Fibroblast of lung (primary cell): ENCODE measurements at regions not wholly inside any gene's neighbourhood (a gene's known extent, or its start where the extent isn't known, plus 50 kb on each side); places are given as distances from the start of the nearest gene placed in this dataset.

Experiments
- DNase-seq, 2 donors: peaks; one replicate each; pipeline versions ENCODE4 v3.0.0 to v3.0.0-alpha.2; 2010; ENCODE audit warnings: low read depth in 2 of 2
- H2AFZ ChIP-seq: 2 replicates; pipeline ENCODE4 v1.5.1; 2012; ENCODE audit warnings: low read length, control low read depth, inconsistent platforms
- H3K27ac ChIP-seq: 2 replicates; pipeline ENCODE4 v1.5.1; 2011; ENCODE audit warnings: low read length, control low read depth; ENCODE audit not compliant: insufficient read depth
- H3K27me3 ChIP-seq: 2 replicates; pipeline ENCODE4 v1.5.1; 2011; ENCODE audit warnings: mild to moderate bottlenecking, low read length; ENCODE audit not compliant: control insufficient read depth, insufficient read depth
- H3K36me3 ChIP-seq: 2 replicates; pipeline ENCODE4 v1.5.1; 2011; ENCODE audit warnings: low read length; ENCODE audit not compliant: control insufficient read depth, insufficient read depth
- H3K4me1 ChIP-seq: 2 replicates; pipeline ENCODE4 v1.5.1; 2011; ENCODE audit warnings: low read length; ENCODE audit not compliant: control insufficient read depth, insufficient read depth; ENCODE audit errors: extremely low read depth
- H3K4me2 ChIP-seq: 2 replicates; pipeline ENCODE4 v1.5.1; 2011; ENCODE audit warnings: low read length, control low read depth; ENCODE audit not compliant: insufficient read depth; ENCODE audit errors: extremely low read depth
- H3K4me3 ChIP-seq, 4 experiments: fragments of 200-600 bp in 1 of 4; sonication (generic) in 1 of 4; replicated peaks in 1 of 4; 2 replicates each; pipeline ENCODE4 v1.5.1; 2011 to 2016; ENCODE audit warnings: low read length in 4 of 4, low read depth in 3 of 4, mild to moderate bottlenecking in 3 of 4, control low read depth in 2 of 4, inconsistent platforms in 1 of 4, mixed read lengths in 1 of 4; ENCODE audit not compliant: insufficient read depth in 1 of 4; ENCODE audit errors: control extremely low read depth in 1 of 4
- H3K79me2 ChIP-seq: 2 replicates; pipeline ENCODE4 v1.5.1; 2012; ENCODE audit warnings: mild to moderate bottlenecking, low read length, inconsistent platforms; ENCODE audit not compliant: control insufficient read depth, insufficient read depth
- H3K9ac ChIP-seq: 2 replicates; pipeline ENCODE4 v1.5.1; 2011; ENCODE audit warnings: mild to moderate bottlenecking, low read length, control low read depth; ENCODE audit not compliant: insufficient read depth
- H3K9me3 ChIP-seq: 2 replicates; pipeline ENCODE4 v1.5.1; 2012; ENCODE audit warnings: low read depth, low read length; ENCODE audit not compliant: control insufficient read depth, insufficient read depth
- H4K20me1 ChIP-seq: 2 replicates; pipeline ENCODE4 v1.5.1; 2011; ENCODE audit warnings: low read length; ENCODE audit not compliant: control insufficient read depth, insufficient read depth; ENCODE audit errors: extremely low read depth
- CTCF ChIP-seq, 2 donors: IDR thresholded peaks in 1 of 2; conservative IDR thresholded peaks in 1 of 2; 1 replicate in 1 of 2; 2 replicates in 1 of 2; pipeline ENCODE4 v1.5.1; 2011 to 2012; ENCODE audit warnings: low read length in 2 of 2, control low read depth in 1 of 2, inconsistent platforms in 1 of 2, low read depth in 1 of 2, mild to moderate bottlenecking in 1 of 2
- EZH2 ChIP-seq: IDR thresholded peaks from 2 replicates; pipeline ENCODE4 v1.5.1; 2012; ENCODE audit warnings: low read length, control low read depth, mild to moderate bottlenecking; ENCODE audit errors: missing control alignments

- no peaks in the 10 kb centered on the region for H3K79me2 ChIP-seq
- H4K20me1 ChIP-seq: no peaks in the 10 kb centered on the region
- no peaks in the 10 kb centered on the region for H3K27me3 ChIP-seq
- H3K36me3 ChIP-seq: no peaks in the 10 kb centered on the region
- H3K27ac ChIP-seq: no peak overlapping the region
- no peak overlapping the region for H3K4me2 ChIP-seq
- no peaks in the 10 kb centered on the region for H3K9me3 ChIP-seq
- no peak for DNase-seq
- no peak for TF ChIP-seq CTCF (conservative IDR thresholded peaks at IDR 0.05 in 1 of 2, IDR thresholded peaks at IDR 0.05 in 1 of 2; ENCODE audit: low read depth in 1 of 2, low read length in 2 of 2)
- TF ChIP-seq EZH2: no peak
- no peak overlapping the region for H2AFZ ChIP-seq
- H3K4me3 ChIP-seq: no peak overlapping the region
- H3K4me1 ChIP-seq: no peaks in the 10 kb centered on the region
- H3K9ac ChIP-seq: no peak overlapping the region
These were observed 119.4 kb upstream of the LY86 start for GRCh38 chr6:6469074-6469473.

- H3K27ac ChIP-seq: no peak overlapping the region
- no peaks in the 10 kb centered on the region for H4K20me1 ChIP-seq
- TF ChIP-seq EZH2: no peak
- no peak for TF ChIP-seq CTCF (conservative IDR thresholded peaks at IDR 0.05 in 1 of 2, IDR thresholded peaks at IDR 0.05 in 1 of 2; ENCODE audit: low read depth in 1 of 2, low read length in 2 of 2)
These were observed 118.4 kb upstream of the LY86 start for GRCh38 chr6:6470123-6470522.

GRCh38 chr6:6471276-6471675 is 117.2 kb upstream of the LY86 start:
- Histone ChIP-seq H3K4me3 (no peak overlapping the region), H2AFZ (no peak overlapping the region), H3K9ac (no peak overlapping the region), H4K20me1 (no peaks in the 10 kb centered on the region), H3K79me2 (no peaks in the 10 kb centered on the region), H3K9me3 (no peaks in the 10 kb centered on the region), H3K27me3 (no peaks in the 10 kb centered on the region), H3K4me1 (no peaks in the 10 kb centered on the region), H3K4me2 (no peak overlapping the region), H3K36me3 (no peaks in the 10 kb centered on the region), H3K27ac (no peak overlapping the region)
- DNase-seq: no peak
- TF ChIP-seq EZH2 (no peak), CTCF (conservative IDR thresholded peaks at IDR 0.05 in 1 of 2, IDR thresholded peaks at IDR 0.05 in 1 of 2; ENCODE audit: low read depth in 1 of 2, low read length in 2 of 2) (no peak)

More at GRCh38 chr6:6470123-6470522, 118.4 kb upstream of the LY86 start:
- Histone ChIP-seq H3K4me2 (no peak overlapping the region), H3K27me3 (no peaks in the 10 kb centered on the region), H3K79me2 (no peaks in the 10 kb centered on the region), H3K9ac (no peak overlapping the region), H3K36me3 (no peaks in the 10 kb centered on the region), H3K9me3 (no peaks in the 10 kb centered on the region), H3K4me3 (no peak overlapping the region), H2AFZ (no peak overlapping the region), H3K4me1 (no peaks in the 10 kb centered on the region)
- no peak for DNase-seq
